ENCODE measurements at regions not wholly inside any gene's neighbourhood (a gene's known extent, or its start where the extent isn't known, plus 50 kb on each side); places are given as distances from the start of the nearest gene placed in this dataset.

DNA sequence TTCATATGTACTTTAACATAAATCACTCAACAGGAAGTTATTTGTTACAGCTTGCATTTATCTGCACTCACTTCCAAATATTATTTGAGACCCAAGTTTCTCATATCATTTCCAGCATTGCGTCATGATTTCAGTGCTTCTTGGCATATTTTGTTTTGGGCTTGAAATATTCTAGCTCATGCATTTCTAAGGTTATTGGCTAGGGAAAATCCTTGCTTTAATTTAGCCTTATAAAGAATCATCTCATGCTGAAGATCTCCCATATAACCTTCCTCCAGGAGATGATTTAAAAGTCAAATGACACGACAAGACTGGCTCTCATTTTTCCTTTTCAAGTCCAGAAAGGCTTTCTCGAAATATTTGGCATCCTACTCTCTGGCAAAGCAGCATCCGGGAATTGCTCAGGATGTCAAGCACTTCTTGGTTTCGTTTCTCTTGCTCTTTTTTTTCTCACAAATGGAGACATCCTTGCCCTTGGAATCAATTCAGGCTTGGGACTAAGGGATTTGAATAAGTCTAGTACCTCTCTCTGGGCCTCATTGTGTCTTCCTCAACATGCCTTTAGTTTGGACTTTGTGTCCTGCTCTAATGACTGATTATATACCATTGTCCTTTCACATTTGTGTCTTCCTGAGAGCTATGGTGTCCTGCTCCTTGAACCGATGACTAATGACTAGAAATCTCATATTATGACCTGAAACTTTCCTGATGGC lies 295.0 kb downstream of the RMST start:
- Histone ChIP-seq H3K4me1 (no peaks in the 10 kb centered on the region), H3K4me3 (no peak overlapping the region), H3K36me3 (no peaks in the 10 kb centered on the region), H3K9me3 (no peaks in the 10 kb centered on the region), H3K27me3 (no peaks in the 10 kb centered on the region), H3K27ac (no peak overlapping the region)
- DNase-seq: no peak
- TF ChIP-seq, protein P1, sequence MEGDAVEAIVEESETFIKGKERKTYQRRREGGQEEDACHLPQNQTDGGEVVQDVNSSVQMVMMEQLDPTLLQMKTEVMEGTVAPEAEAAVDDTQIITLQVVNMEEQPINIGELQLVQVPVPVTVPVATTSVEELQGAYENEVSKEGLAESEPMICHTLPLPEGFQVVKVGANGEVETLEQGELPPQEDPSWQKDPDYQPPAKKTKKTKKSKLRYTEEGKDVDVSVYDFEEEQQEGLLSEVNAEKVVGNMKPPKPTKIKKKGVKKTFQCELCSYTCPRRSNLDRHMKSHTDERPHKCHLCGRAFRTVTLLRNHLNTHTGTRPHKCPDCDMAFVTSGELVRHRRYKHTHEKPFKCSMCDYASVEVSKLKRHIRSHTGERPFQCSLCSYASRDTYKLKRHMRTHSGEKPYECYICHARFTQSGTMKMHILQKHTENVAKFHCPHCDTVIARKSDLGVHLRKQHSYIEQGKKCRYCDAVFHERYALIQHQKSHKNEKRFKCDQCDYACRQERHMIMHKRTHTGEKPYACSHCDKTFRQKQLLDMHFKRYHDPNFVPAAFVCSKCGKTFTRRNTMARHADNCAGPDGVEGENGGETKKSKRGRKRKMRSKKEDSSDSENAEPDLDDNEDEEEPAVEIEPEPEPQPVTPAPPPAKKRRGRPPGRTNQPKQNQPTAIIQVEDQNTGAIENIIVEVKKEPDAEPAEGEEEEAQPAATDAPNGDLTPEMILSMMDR (IDR thresholded peaks at IDR 0.05): no peak
- TF ChIP-seq POLR2A (IDR thresholded peaks at IDR 0.05): no peak

DNA sequence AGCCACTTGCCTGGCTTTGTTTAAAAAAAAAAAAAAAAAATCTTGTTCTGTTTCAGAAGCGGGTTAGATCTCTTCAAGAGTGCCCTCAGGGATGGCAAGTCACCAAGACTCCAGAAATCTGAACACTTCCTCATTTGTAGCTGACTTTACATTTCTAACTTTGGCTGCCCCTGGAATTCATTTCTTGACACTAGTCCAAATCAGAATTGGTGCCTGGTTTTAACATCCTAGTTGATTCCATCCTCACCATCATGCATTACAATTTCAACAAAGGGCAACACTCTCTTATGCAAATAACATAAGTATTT lies 295.5 kb downstream of the RMST start:
- Histone ChIP-seq H3K27ac (no peak overlapping the region), H3K9me3 (no peaks in the 10 kb centered on the region), H3K4me3 (no peak overlapping the region), H3K27me3 (no peaks in the 10 kb centered on the region), H3K4me1 (no peaks in the 10 kb centered on the region), H3K36me3 (no peaks in the 10 kb centered on the region)
- TF ChIP-seq, protein P1 (IDR thresholded peaks at IDR 0.05): no peak
- TF ChIP-seq POLR2A (IDR thresholded peaks at IDR 0.05): no peak
- DNase-seq: no peak

DNA sequence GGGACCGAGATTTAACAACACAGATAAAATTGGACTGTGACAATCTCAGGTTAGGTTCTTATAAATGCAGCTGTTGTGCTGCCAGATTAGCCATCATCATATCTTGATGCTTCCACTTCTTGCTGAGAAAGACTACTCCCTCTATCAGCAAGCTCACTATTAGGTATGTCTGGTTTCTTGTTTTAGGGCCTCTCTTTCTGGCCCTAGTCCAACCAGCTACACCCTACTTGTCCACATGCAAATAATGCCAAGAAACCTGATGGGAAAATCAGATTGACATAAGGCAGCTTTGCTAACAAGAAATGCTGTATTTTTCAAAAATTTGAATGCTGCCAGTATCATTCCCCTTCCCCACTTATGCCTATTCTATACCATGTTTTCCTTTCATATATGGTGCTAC lies 296.0 kb downstream of the RMST start:
- Histone ChIP-seq H3K4me1 (no peaks in the 10 kb centered on the region), H3K36me3 (no peaks in the 10 kb centered on the region), H3K27me3 (no peaks in the 10 kb centered on the region), H3K9me3 (no peaks in the 10 kb centered on the region), H3K27ac (no peak overlapping the region), H3K4me3 (no peak overlapping the region)
- TF ChIP-seq POLR2A (IDR thresholded peaks at IDR 0.05): no peak
- TF ChIP-seq, protein P1 (IDR thresholded peaks at IDR 0.05): no peak
- DNase-seq: no peak

DNA sequence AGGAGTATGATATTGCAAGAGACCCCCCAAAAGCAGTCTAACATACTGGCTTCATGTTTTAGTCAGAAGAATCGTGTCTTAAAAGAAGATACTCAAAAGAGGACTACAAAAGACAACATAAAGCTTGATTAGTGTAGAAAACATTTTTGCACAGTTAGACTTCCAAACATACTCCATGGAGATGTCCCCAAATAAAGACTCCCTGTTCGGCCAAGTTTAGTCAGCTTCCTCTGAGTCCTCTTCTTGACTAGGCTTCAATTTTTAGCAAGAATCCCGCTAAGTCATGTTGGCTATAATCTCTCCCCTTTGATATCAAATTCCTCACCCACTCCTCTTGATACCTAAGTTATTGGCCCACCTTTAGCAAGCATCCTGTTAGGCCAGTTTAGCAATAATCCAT lies 298.0 kb downstream of the RMST start:
- Histone ChIP-seq H3K27ac (no peak overlapping the region), H3K4me1 (no peaks in the 10 kb centered on the region), H3K4me3 (no peak overlapping the region), H3K36me3 (no peaks in the 10 kb centered on the region), H3K27me3 (no peaks in the 10 kb centered on the region), H3K9me3 (no peaks in the 10 kb centered on the region)
- DNase-seq: no peak
- TF ChIP-seq, protein P1 (IDR thresholded peaks at IDR 0.05): no peak
- no peak for TF ChIP-seq POLR2A (IDR thresholded peaks at IDR 0.05)

DNA sequence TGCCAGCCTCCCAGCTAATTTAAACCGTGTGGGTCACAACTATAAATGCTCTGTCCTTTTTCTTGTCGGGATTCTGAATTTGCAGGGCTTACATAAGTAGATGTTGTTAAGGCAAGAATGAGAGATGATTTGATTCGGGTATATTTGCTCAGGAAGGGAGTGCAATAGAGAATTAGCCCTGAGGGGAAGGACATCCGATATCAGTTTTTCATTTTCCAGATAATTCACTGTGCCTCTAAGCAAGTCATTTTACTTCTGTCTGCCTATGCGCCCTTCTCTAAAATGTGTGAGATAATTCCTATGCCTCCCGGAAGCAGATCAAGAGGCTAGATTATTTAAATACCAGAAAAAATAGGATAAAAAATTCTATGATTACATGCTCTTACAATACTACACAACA lies 300.5 kb downstream of the RMST start:
- no peak for DNase-seq
- no peak overlapping the region for H3K4me3 ChIP-seq
- H3K36me3 ChIP-seq: no peaks in the 10 kb centered on the region
- H3K27ac ChIP-seq: no peak overlapping the region
- TF ChIP-seq POLR2A (IDR thresholded peaks at IDR 0.05): no peak
- TF ChIP-seq, protein P1 (IDR thresholded peaks at IDR 0.05): no peak
- H3K9me3 ChIP-seq: no peaks in the 10 kb centered on the region
- no peaks in the 10 kb centered on the region for H3K4me1 ChIP-seq
- H3K27me3 ChIP-seq: no peaks in the 10 kb centered on the region

DNA sequence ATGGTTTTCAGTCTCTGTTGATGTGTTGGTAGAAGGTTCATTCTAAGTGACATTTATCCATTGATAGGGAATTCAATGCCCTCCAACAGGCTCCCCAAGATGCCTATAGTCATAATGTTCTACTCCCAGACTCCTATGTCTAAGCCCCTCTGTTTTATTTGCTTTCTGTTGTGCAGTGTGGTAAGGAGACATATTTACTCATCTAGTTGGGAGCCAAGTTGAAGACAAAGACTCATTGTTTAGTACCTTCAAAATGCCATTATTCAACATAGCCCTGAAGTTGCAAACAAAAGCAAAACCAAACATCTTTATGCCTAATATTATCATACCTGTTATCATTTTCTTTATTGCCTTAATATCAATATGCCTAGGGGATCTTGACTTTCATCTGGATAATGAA lies 302.1 kb downstream of the RMST start:
- Histone ChIP-seq H3K9me3 (no peaks in the 10 kb centered on the region), H3K27me3 (no peaks in the 10 kb centered on the region), H3K4me3 (no peak overlapping the region), H3K4me1 (no peaks in the 10 kb centered on the region), H3K36me3 (no peaks in the 10 kb centered on the region), H3K27ac (no peak overlapping the region)
- DNase-seq: no peak
- TF ChIP-seq POLR2A (IDR thresholded peaks at IDR 0.05): no peak
- TF ChIP-seq, protein P1 (IDR thresholded peaks at IDR 0.05): no peak

Measured in Peyer's patch (tissue), 4 donors.